Retinal pigment epithelial cell (primary cell): ENCODE measurements at regions not wholly inside any gene's neighbourhood (a gene's known extent, or its start where the extent isn't known, plus 50 kb on each side); places are given as distances from the start of the nearest gene placed in this dataset.
"Not testable (repeated sequence)": the region's sequence is repeated elsewhere in the genome, so short reads cannot be mapped to it uniquely, and the experiment has no call there.

ENCODE experiments used
- DNase-seq: peaks from one replicate; pipeline ENCODE4 v3.0.0-alpha.2; 2010; ENCODE audit warnings: low read depth
- H3K4me3 ChIP-seq: 2 replicates; pipeline ENCODE4 v1.5.1; 2011; ENCODE audit warnings: mild to moderate bottlenecking, low read length, control low read depth, moderate library complexity
- CTCF ChIP-seq: conservative IDR thresholded peaks from 2 replicates; pipeline ENCODE4 v1.5.1; 2011; ENCODE audit warnings: low read depth, low read length, control low read depth, inconsistent platforms

GRCh38 chr2:160583813-160584537 lies 90.4 kb upstream of the RBMS1 start:
- no peak for DNase-seq
- no peak overlapping the region for H3K4me3 ChIP-seq
- no peak for TF ChIP-seq CTCF

- TF ChIP-seq CTCF, result no peak
- DNase-seq, result no peak
- no peak overlapping the region for H3K4me3 ChIP-seq
Measured at GRCh38 chr2:160584972-160585494, 91.4 kb upstream of the RBMS1 start.

- no peak for TF ChIP-seq CTCF
- no peak overlapping the region for H3K4me3 ChIP-seq
- DNase-seq, result no peak
Measured at GRCh38 chr2:160590664-160591063, 97.1 kb upstream of the RBMS1 start.

GRCh38 chr2:160592401-160592800 lies 98.8 kb upstream of the RBMS1 start:
- no peak overlapping the region for H3K4me3 ChIP-seq
- no peak for TF ChIP-seq CTCF
- no peak for DNase-seq

- TF ChIP-seq CTCF, result no peak
- no peak overlapping the region for H3K4me3 ChIP-seq
- DNase-seq, result no peak
Measured at GRCh38 chr2:160592993-160593392, 99.4 kb upstream of the RBMS1 start.

- no peak for TF ChIP-seq CTCF
- DNase-seq, result no peak
Measured at GRCh38 chr2:160596441-160596840, 102.8 kb upstream of the RBMS1 start.

GRCh38 chr2:160600437-160600836 lies 106.8 kb upstream of the RBMS1 start:
- not testable (repeated sequence) for DNase-seq

More at GRCh38 chr2:160596441-160596840, 102.8 kb upstream of the RBMS1 start:
- no peak overlapping the region for H3K4me3 ChIP-seq

More at GRCh38 chr2:160600437-160600836, 106.8 kb upstream of the RBMS1 start:
- H3K4me3 ChIP-seq, result not testable (repeated sequence)
